Loucy (cell line): ENCODE measurements at regions not wholly inside any gene's neighbourhood (a gene's known extent, or its start where the extent isn't known, plus 50 kb on each side); places are given as distances from the start of the nearest gene placed in this dataset.

Experiments used
- CTCF ChIP-seq: fragments of 200-600 bp; sonication (generic); conservative IDR thresholded peaks from 2 replicates; pipeline ENCODE4 v1.5.1; 2014; ENCODE audit warnings: mild to moderate bottlenecking, antibody characterized with exemption, low read length
- EZH2phosphoT487 ChIP-seq: fragments of 200-600 bp; IDR thresholded peaks from 2 replicates; pipeline ENCODE4 v1.6.1; 2018; ENCODE audit warnings: antibody characterized with exemption, mild to moderate bottlenecking, moderate library complexity, borderline replicate concordance

GRCh38 chr10:44682507-44682906 is 228.6 kb upstream of the TMEM72 start:
- TF ChIP-seq CTCF (no peak), EZH2phosphoT487 (no peak)
